GM13977 (cell line): ENCODE measurements at regions not wholly inside any gene's neighbourhood (a gene's known extent, or its start where the extent isn't known, plus 50 kb on each side); places are given as distances from the start of the nearest gene placed in this dataset.

Source experiments
- DNase-seq: peaks from one replicate; pipeline ENCODE4 v3.0.0; 2012; ENCODE audit warnings: low spot score
- in situ Hi-C: fragments of 300-500 bp; cut with MboI; formaldehyde crosslinking; loops from one replicate; pipeline ENCODE4 v1.12.0; 2022; ENCODE audit warnings: low sequenced_read_pairs, low pct_unique_long_range_greater_than_20kb, mixed read lengths, inconsistent platforms; ENCODE audit not compliant: unreplicated experiment
- TF ChIP-seq, protein P1 (sequence below): IDR thresholded peaks from 2 replicates; pipeline ENCODE4 v1.5.1; 2012; ENCODE audit warnings: mild to moderate bottlenecking, control low read depth; ENCODE audit not compliant: insufficient read depth; ENCODE audit errors: extremely low read depth, missing control alignments

DNA sequence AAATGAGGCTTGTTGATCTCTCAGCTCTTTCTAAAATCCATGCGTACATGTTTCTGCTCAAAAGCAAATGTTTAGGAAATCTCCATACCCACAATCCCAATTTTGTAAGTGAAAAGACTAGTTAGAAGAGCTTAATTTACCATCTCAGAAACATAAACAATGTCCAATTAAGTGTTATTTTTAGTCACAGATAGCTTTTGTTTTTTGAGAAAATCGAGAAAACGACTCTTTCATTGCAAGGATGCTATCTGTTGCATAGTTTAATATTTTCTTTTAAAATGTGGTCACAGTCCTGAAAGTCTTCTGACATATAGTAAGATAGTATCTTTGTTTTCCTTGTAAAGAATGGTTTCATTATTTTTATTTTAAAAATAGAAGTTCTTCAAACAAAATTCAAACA is 338.0 kb upstream of the DAB2 start:
- no peak for DNase-seq
- TF ChIP-seq, protein P1, sequence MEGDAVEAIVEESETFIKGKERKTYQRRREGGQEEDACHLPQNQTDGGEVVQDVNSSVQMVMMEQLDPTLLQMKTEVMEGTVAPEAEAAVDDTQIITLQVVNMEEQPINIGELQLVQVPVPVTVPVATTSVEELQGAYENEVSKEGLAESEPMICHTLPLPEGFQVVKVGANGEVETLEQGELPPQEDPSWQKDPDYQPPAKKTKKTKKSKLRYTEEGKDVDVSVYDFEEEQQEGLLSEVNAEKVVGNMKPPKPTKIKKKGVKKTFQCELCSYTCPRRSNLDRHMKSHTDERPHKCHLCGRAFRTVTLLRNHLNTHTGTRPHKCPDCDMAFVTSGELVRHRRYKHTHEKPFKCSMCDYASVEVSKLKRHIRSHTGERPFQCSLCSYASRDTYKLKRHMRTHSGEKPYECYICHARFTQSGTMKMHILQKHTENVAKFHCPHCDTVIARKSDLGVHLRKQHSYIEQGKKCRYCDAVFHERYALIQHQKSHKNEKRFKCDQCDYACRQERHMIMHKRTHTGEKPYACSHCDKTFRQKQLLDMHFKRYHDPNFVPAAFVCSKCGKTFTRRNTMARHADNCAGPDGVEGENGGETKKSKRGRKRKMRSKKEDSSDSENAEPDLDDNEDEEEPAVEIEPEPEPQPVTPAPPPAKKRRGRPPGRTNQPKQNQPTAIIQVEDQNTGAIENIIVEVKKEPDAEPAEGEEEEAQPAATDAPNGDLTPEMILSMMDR, result no peak
- in situ Hi-C loops, result no loop called here

DNA sequence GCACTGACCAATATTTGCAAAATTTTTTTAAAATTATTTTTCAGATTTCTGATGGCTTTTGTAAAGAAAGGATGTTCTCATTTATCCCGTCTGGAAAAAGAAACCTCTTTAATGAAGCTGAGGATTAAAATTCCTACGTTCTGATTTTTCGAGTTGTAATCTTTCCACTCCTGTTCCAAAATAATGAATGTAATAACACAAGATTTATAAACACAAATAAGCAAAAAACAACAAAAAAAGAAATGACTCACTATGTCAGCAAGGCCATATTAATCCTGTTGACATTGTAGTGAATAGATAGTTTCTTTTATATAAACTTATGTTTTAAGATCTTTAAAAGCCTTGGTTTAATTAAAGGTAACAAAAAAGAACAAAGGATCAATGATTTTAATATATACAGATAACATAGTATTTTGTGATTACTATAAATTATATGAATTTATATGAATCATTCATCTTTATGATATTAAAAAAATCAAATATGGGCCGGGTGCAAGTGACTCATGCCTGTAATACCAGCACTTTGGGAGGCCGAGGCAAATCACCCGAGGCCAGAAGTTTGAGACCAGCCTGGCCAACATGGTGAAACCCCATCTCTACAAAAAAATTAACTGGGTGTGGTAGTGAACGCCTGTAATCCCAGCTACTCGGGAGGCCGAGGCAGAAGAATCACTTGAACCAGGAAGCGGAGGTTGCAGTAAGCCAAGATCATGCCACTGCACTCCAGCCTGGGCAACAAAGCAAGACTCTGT is 336.6 kb upstream of the DAB2 start:
- DNase-seq, result no peak
- in situ Hi-C loops, result no loop called here
- TF ChIP-seq, protein P1, result no peak

DNA sequence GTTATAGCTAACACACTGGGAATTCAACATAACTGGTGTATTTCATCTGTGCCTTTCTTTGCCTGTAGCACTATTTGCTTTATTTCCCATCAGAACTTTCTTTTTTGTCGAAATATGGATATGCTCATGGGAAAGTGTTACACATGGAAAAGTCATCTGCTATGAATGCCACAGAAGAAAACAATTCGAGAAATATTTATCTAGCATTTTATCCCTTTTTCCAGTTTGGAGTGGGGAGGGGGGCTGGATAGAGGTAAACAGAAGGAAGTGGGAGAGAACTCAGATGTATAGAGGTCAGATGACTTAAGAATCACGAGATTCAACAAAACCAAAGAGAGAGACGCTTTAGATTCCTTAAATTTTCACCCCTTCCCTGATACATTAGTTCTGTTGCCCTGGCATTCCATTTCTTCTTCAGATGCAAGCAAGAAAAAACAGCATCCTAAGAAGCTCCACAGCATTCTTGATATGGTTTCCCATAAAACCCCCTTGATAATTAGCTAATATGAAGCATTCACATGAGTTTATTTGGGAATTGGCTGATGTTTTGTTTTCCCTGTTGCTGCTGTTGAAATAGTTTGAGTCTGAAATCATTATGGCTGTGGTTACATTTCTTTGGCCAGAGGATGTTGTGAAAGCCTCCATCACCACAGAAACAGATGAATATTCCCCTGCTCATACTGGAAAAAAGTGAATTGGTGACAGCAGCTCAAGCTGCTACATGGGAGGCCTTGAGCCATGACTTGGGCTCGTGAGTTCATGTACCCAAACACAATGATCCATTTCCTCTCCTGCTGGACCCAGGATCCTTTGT is 335.8 kb upstream of the DAB2 start:
- TF ChIP-seq, protein P1, result no peak
- no peak for DNase-seq
- in situ Hi-C loops, result no loop called here

DNA sequence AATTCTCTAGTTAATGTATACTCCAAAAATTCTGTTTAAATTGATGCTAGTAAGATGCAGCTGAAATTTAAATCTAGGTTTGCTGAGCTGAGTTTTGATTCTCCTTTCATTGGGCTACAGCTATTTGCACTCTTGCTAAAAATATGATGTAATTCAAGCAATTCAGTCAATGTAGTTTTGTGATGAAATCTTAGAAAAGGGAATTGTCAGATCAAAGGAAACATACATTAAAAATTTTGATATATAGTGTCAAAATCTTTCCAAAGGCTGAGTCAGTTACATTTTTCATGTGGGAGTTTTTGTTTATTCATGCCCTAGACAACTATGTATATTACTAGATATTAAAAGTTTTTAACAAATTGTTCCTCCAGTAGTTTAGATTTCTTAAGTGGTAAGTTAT is 334.9 kb upstream of the DAB2 start:
- TF ChIP-seq, protein P1, result no peak
- in situ Hi-C loops, result no loop called here
- no peak for DNase-seq

DNA sequence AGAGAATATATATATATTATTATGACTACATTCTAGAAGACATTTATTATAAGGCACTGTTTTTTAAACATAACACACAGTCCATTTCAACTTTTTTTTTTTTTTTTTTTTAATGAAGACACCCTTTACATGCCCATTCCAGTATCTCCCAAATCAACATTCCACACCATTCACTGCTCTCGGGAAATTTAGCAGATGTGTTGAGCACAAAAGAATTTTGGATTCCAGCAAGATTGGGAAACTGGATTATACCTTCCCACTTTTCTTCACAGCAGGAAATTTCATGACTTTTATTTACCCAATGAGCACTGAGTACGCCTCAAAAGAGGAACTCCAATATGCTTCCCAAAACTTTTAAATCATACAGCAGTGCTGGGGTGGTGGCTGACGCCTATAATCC is 333.6 kb upstream of the DAB2 start:
- TF ChIP-seq, protein P1, result no peak
- in situ Hi-C loops, result no loop called here
- DNase-seq, result no peak

DNA sequence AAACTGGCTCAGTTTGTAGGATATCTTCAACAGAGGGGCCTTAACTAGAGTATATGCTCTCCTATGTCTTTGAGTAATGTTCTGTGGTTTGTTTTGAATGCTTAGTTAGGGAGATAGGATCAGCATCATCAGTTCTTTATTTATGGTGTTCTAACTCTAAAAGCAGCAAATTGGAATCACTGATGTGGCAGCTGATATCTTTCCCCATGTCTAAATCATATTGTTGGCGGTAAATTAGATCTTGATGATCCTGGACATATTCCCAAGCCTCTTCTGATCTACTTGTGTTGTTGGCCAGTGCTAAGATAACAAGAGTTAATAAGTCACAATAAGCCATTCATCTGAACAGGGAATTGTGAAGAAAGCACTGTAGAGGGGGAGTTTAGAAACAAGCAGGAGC is 332.4 kb upstream of the DAB2 start:
- in situ Hi-C loops, result no loop called here

More for the DNA sequence above, 332.4 kb upstream of the DAB2 start:
- TF ChIP-seq, protein P1, result no peak
- DNase-seq, result no peak
